NCI-H1092 treated with DMSO at 0.1 percent for 48 hours (cell line): ENCODE measurements at regions not wholly inside any gene's neighbourhood (a gene's known extent, or its start where the extent isn't known, plus 50 kb on each side); places are given as distances from the start of the nearest gene placed in this dataset.
"Not testable (repeated sequence)": the region's sequence is repeated elsewhere in the genome, so short reads cannot be mapped to it uniquely, and the experiment has no call there.

Source experiments
- DNase-seq: peaks from one replicate; lab custom pipeline; 2025; lab: John Stamatoyannopoulos, UW

GRCh38 chr4:162465356-162465755 is 301.6 kb upstream of the FSTL5 start:
- not testable (repeated sequence) for DNase-seq

- no peak for DNase-seq
Observed at GRCh38 chr4:162461952-162462351, 298.2 kb upstream of the FSTL5 start.

DNA sequence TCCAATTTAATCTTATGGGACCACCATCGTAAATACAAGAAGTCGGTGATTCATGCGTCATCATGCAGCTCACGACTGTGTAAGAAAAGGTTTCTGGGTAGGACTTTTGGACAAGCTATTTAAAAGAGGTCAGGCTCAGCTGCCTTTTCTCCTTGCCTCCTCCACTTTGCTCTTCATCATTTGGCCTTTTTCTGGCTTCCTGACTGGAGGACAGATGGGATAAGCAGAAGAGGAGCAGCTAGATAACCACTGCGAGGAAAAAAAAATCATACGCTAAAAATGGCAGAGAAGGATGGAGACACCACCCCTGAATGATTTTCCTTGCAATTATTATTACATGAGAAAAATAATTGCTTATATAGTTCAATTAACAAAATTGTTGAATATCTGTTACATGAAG is 294.3 kb upstream of the FSTL5 start:
- DNase-seq = no peak

DNA sequence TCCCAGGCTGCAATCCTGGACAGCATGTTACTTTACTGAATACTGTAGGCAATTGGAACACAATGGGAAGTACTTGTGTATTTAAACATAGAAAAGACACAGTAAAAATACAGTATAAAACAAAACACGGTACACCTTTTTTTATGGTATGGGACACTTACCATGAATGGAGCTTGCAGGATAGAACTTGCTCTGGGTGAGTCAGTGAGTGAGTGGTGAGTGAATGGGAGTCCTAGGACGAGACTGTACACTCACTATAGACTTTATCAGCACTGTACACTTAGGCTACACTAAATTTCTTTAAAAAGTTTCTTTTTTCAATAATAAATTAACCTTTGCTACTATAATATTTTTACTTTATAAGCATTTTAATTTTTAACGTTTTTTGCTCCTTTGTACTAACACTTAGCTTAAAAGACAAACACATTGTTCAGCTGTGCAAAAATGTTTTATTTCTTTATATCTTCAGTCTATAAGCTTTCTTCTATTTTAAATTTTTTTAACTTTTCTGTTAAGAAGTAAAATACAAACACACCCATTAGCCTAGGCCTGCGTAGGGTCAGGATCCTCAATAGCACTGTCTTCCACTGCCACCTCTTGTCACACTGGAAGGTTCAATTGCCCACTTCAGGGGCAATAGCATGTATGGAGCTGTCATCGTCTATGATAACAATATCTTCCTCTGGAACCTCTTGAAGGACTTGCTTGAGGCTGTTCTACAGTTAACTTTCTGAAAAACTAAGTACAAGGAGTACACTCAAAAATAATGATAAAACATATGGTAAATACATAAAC is 293.5 kb upstream of the FSTL5 start:
- DNase-seq = no peak

GRCh38 chr4:162456106-162456505 is 292.3 kb upstream of the FSTL5 start:
- no peak for DNase-seq

GRCh38 chr4:162450531-162451035 is 286.8 kb upstream of the FSTL5 start:
- no peak for DNase-seq

- DNase-seq = no peak
Observed at GRCh38 chr4:162443510-162443909, 279.7 kb upstream of the FSTL5 start.

DNA sequence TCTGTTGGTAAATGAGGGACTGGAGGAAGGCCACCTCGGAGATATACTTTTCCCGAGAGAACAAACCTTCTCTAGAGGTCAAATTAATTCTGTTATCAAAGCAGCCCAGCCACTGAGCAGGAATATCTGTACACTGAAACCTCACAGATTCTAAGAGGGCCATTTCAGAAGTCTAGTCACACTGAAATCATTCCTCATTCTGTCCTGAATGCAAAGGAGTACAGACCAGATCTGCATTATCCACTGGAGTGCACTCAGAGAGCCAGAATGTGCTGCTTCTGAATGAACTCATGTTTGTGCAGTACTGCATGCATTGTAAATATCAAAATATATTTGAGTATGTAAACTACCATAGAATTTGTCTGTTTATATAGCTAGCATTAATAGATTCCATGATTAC is 278.3 kb upstream of the FSTL5 start:
- DNase-seq = no peak

DNA sequence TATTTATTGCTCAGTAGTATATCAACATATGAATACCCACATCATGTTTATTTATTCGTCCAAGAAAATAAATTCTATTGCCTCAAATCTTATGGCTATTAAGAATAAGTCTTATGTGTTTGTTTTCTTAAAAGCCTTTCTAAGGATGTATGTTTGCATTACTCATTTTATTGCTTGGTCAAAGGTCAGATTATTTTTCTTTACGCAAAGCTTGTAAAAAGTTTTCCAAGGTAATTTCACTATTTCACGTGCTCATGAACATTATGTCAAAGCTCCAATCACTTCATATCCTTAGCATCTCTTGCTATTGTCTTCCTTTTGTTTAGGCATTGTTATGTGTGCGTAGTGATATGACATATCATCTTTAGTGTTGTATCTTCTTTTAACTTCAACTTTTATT is 258.5 kb upstream of the FSTL5 start:
- DNase-seq = no peak

DNA sequence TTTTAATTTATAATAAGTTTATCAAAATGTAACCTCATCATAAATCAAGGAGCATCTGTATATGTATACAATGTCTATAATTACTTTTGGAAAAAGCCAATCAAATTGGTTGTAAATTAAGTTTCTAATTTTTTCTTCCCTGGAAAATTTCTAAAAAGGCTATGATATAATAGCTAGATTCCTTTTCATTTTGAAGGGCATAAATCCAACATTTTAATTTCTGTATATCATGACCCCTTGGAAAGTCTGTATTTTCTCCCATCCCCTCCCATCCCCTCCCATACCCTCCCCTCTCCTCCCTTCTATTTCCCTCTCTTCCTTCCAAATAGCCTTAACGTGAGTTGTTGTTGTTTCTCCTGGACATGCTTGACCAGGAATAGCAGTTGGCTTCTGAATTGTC is 247.1 kb upstream of the FSTL5 start:
- DNase-seq = no peak

DNA sequence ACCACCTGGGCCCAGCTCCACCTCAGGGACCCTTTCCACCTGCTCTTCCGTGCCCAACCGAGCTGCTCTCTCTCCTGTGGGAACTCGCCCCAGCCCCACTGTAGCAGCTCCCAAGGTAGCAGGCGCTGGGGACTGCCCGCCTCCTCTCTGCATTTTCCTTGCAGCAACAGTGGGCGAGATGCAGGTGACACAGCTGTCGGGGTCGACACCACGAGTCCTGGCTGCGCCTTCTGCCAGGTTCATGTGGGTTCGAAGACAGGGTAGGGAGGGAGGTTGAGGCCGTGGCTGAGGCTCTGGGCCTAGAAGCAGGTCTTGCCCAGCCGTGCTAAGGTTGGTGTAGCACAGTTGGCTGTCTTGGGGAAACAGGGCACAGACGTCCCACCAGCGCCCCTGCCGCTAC is 245.2 kb upstream of the FSTL5 start:
- no peak for DNase-seq

GRCh38 chr4:162408309-162408708 is 244.5 kb upstream of the FSTL5 start:
- no peak for DNase-seq

- DNase-seq = no peak
Observed at GRCh38 chr4:162406637-162407365, 243.0 kb upstream of the FSTL5 start.

GRCh38 chr4:162403932-162404331 is 240.1 kb upstream of the FSTL5 start:
- no peak for DNase-seq

DNA sequence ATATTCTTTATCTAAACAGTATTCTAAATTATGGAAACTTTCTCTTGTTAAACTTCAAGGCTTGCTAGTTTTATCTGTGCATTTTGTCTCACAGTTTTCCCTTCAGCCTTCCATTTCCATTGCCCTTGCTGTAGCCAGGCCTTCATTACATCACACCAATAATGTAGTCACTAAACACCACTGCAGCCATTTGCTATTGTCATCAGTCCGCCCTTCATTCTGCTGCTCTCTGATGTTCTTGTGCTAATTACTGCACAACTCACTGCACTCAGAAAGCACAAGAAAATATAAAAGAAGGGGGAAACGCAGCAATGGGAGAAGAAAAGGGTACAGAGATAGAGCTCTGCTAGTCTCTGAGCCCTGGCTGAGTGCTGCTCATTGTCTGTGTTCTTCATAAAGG is 239.6 kb upstream of the FSTL5 start:
- DNase-seq = no peak

DNA sequence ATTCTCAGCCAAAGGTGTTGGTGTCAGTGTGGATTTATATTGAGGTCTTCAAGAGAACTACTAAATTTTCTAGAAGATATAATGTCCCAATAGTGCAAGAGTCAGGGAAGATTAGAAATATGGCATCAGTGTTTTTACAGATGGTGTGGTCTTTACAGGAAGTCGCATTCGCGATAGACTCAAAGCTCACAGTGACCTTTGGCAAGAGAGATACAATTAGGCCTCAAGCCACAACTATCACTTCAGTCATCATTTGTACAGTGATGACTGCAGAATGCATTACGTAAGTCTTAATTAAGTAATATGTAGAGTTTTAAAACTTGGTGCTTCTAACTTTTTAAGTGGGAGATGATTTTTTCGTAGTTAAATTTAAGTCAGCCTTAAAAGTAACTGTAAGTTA is 237.2 kb upstream of the FSTL5 start:
- DNase-seq = no peak

DNA sequence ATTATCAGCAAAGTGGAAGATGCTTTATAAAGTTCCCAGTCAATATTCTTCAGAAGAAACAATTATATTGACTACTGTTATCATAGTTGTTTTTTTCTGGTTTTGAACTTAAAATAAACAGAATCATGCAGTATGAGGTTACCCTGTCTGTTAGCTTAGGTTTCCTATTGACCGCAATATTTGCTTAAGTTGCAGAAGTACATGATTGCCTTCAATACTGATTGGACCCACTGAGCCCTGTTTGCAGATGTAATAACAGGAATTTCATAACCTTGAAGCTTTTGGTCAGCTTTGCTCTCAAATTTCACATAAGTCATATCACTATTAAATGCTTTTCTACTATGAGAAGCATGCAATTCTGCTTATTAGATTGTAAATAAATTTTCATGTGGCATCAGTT is 229.1 kb upstream of the FSTL5 start:
- no peak for DNase-seq

DNA sequence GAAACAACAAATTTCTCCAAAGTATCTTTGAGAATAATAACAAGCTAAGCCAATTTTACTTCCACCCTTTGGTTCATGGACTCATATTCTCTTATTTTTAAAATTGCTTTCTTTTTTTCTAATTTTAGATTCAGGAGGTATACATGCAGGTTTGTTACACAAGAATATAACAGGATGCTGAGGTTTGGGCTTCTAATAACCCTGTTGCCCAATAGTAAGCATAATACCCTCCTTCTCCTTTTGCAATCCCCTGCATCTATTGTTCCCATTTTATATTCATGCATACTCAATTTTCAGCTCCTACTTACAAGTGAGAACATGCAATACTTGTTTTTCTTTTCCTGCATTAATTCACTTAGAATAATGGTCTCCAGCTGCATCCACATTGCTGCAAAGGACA is 202.3 kb upstream of the FSTL5 start:
- DNase-seq = no peak

- no peak for DNase-seq
Observed at GRCh38 chr4:162364651-162365050, 200.9 kb upstream of the FSTL5 start.

DNA sequence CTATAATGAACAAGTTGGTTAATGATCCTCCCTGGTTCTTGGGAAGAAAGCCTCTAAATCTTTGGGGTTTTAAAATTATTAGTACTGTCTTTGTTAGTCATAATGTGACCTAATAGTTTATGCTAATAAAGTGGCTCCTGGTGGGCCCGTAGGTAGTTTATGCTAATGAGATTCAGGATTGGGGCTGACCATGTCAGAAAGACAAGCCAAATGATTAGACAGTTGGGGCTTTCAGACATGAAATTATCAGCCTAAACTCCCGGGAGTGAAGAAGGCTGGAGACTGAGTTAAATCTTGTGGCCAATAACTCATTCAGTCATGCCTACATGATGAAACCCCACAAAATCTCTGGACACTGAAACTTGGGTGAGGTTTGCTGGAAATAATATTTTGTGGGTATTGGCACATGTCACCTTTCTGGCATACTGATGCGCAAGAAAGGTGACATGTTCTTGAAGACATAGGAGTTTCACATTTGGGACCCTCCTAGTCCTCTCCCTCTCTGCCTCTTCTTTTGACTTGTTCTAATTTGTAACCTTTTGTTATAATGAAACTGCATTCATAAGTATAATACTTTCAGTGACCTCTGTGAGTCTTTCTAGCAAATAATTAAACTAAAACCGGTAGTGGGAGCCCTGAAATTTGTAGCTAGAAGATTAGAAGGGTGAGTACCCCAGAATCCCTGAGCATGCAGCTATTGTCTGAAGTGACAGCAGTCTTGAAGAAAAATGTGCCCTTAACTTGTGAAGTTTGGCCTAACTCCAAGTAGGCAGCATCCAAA is 196.8 kb upstream of the FSTL5 start:
- no peak for DNase-seq

DNA sequence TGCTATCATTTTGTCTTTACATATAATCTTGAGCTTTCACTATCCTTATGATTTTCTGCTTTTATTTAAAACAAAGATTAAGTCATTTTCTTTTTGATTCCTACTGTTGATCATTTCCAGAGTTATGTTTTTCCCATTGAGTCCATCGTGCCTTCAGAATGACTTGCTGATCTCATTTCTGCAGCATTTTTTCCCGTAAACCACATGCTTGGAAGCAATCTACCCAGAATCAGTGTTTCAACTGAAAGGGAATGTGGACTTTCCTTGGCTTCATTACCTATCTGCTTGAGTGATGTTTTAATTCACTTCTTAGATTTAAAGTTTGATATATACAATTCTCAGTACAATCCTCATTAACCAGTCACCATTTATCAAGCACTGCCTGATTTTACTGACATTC is 192.4 kb upstream of the FSTL5 start:
- DNase-seq = no peak

DNA sequence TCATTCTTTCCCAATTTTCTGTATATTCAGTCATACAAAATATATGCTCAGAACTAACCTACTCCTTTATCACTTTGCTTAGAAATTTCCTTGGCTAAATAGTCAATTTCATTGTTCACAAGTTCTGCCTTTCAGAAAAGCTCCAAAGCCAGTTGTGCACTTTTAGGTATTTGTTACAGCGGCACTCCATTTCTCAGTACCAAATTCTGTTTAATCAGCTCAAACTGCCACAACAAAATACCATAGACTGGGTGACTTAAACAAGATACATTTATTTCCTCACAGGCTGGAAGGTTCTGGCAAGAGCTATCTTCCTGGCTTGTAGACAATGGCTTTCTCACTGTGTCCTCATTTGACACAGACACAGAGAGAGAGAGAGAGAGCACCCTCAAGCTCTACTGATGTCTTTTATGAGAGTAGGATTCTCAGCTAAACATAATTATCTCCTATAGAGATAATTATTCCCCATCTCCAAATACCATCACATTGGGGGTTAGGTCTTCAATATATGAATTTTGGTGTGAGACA is 188.8 kb upstream of the FSTL5 start:
- DNase-seq = no peak
